BE2C (cell line): ENCODE measurements at regions not wholly inside any gene's neighbourhood (a gene's known extent, or its start where the extent isn't known, plus 50 kb on each side); places are given as distances from the start of the nearest gene placed in this dataset.

Experiments
- DNase-seq: peaks from one replicate; pipeline ENCODE4 v3.0.0-alpha.2; 2020
- H3K27me3 ChIP-seq: fragments of 250-450 bp; sonication (Bioruptor Pico); 2 replicates; pipeline ENCODE4 v1.5.1; 2020; ENCODE audit warnings: mild to moderate bottlenecking
- H3K36me3 ChIP-seq: fragments of 250-450 bp; sonication (Bioruptor Pico); 2 replicates; pipeline ENCODE4 v1.5.1; 2020; ENCODE audit warnings: mild to moderate bottlenecking
- H3K4me1 ChIP-seq: fragments of 250-450 bp; sonication (Bioruptor Pico); 2 replicates; pipeline ENCODE4 v1.5.1; 2020
- H3K4me3 ChIP-seq: 2 replicates; pipeline ENCODE4 v1.5.1; 2011; ENCODE audit warnings: low read depth, low read length
- H3K9me3 ChIP-seq: fragments of 250-450 bp; sonication (Bioruptor Pico); 2 replicates; pipeline ENCODE4 v1.5.1; 2020
- TF ChIP-seq, protein P1 (sequence below): IDR thresholded peaks from 2 replicates; pipeline ENCODE4 v1.5.1; 2012; ENCODE audit warnings: mild to moderate bottlenecking, low read depth, low read length

- TF ChIP-seq, protein P1, sequence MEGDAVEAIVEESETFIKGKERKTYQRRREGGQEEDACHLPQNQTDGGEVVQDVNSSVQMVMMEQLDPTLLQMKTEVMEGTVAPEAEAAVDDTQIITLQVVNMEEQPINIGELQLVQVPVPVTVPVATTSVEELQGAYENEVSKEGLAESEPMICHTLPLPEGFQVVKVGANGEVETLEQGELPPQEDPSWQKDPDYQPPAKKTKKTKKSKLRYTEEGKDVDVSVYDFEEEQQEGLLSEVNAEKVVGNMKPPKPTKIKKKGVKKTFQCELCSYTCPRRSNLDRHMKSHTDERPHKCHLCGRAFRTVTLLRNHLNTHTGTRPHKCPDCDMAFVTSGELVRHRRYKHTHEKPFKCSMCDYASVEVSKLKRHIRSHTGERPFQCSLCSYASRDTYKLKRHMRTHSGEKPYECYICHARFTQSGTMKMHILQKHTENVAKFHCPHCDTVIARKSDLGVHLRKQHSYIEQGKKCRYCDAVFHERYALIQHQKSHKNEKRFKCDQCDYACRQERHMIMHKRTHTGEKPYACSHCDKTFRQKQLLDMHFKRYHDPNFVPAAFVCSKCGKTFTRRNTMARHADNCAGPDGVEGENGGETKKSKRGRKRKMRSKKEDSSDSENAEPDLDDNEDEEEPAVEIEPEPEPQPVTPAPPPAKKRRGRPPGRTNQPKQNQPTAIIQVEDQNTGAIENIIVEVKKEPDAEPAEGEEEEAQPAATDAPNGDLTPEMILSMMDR = no peak
- Histone ChIP-seq H3K9me3 (no peaks in the 10 kb centered on the region), H3K4me3 (no peak overlapping the region), H3K27me3 (no peaks in the 10 kb centered on the region), H3K36me3 (no peaks in the 10 kb centered on the region), H3K4me1 (no peaks in the 10 kb centered on the region)
- no peak for DNase-seq
Observed at GRCh38 chr7:113487925-113488731, 369.8 kb upstream of the SMIM30 start.

- TF ChIP-seq, protein P1 = no peak
- Histone ChIP-seq H3K4me3 (no peak overlapping the region), H3K4me1 (no peaks in the 10 kb centered on the region), H3K9me3 (no peaks in the 10 kb centered on the region), H3K36me3 (no peaks in the 10 kb centered on the region), H3K27me3 (no peaks in the 10 kb centered on the region)
- no peak for DNase-seq
Observed at GRCh38 chr7:113486548-113486947, 368.2 kb upstream of the SMIM30 start.

- no peaks in the 10 kb centered on the region for H3K27me3 ChIP-seq
- no peaks in the 10 kb centered on the region for H3K9me3 ChIP-seq
- H3K4me1 ChIP-seq = no peaks in the 10 kb centered on the region
- H3K4me3 ChIP-seq = no peak overlapping the region
- TF ChIP-seq, protein P1 = no peak
- no peak for DNase-seq
- H3K36me3 ChIP-seq = no peaks in the 10 kb centered on the region
Observed at GRCh38 chr7:113483657-113484056, 365.3 kb upstream of the SMIM30 start.

- H3K4me3 ChIP-seq = no peak overlapping the region
- no peaks in the 10 kb centered on the region for H3K36me3 ChIP-seq
- TF ChIP-seq, protein P1 = no peak
- no peaks in the 10 kb centered on the region for H3K27me3 ChIP-seq
- H3K4me1 ChIP-seq = no peaks in the 10 kb centered on the region
- no peaks in the 10 kb centered on the region for H3K9me3 ChIP-seq
- DNase-seq = no peak
Observed at GRCh38 chr7:113480537-113480936, 362.2 kb upstream of the SMIM30 start.

DNA sequence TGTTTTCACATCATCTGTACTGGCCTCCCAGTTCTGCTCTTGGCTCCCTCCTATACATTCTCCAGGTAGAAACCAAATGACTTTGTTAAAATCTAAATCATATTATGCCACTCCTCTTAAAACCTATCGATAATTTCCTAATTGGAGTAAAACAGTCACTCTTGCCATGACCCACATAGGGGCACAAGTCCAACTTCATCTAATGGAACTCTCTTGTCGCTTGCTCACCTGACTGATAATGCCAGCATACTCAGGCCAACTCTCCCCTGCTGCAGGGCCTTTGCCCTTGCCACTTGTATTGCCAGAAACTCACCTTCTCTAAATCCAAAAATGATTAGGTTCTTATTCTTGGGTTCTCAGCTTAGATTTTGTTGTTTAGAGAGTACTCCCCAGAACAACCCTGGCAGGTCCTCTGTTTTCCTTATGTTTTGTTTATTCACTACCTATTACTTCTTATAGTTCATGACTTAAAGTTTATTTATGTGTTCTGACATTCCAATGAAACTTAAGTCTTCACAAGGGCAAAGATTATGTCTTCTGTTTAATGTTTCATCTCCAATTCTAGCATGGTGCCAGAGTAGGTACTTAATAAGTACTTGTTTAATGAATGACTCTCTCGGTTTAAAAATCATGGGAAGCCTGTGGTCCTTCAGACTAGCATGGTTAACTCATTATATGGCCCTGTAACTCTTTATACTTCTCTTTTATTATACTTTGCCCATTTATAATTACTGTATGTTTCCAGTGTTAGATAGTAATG, 345.9 kb upstream of the SMIM30 start:
- DNase-seq = no peak
- Histone ChIP-seq H3K36me3 (no peaks in the 10 kb centered on the region), H3K9me3 (no peaks in the 10 kb centered on the region), H3K27me3 (no peaks in the 10 kb centered on the region), H3K4me3 (no peak overlapping the region), H3K4me1 (no peaks in the 10 kb centered on the region)
- TF ChIP-seq, protein P1 = no peak

DNA sequence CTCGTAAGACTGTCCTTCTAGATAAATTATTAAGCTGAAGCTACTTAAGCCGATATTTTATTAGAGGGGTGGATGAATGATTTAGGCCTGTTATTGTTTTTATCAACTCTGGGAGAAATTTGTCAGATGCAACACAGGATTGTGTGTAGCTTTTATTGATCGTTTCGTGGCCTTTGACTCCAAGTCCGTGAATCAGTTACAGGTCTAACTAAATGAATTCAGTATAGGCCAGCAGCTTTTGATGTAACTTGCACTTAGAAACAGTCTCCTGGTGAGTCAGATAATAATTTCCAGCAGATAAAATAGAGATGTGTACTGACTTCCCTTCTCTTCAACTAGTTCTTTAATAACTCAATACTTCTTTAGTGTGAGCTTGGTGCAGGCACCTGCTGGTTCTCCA, 341.7 kb upstream of the SMIM30 start:
- H3K27me3 ChIP-seq = no peaks in the 10 kb centered on the region
- TF ChIP-seq, protein P1 = no peak
- no peak overlapping the region for H3K4me3 ChIP-seq
- no peaks in the 10 kb centered on the region for H3K9me3 ChIP-seq
- DNase-seq = no peak
- no peaks in the 10 kb centered on the region for H3K36me3 ChIP-seq
- no peaks in the 10 kb centered on the region for H3K4me1 ChIP-seq
